Ectodermal cell (in vitro differentiated cells): ENCODE measurements at regions not wholly inside any gene's neighbourhood (a gene's known extent, or its start where the extent isn't known, plus 50 kb on each side); places are given as distances from the start of the nearest gene placed in this dataset.

Experiments
- H3K27ac ChIP-seq: 2 replicates; pipeline ENCODE4 v1.7.0; 2013; ENCODE audit warnings: mild to moderate bottlenecking, low read depth, low read length; ENCODE audit not compliant: insufficient read depth, poor library complexity, severe bottlenecking
- H3K27me3 ChIP-seq: 2 replicates; pipeline ENCODE4 v1.7.0; 2013; ENCODE audit warnings: mild to moderate bottlenecking, low read length; ENCODE audit not compliant: insufficient read depth, control insufficient read depth, poor library complexity, severe bottlenecking
- H3K36me3 ChIP-seq: one replicate; pipeline ENCODE4 v1.7.0; 2013; ENCODE audit warnings: low read length; ENCODE audit not compliant: control insufficient read depth, insufficient read depth
- H3K4me1 ChIP-seq: one replicate; pipeline ENCODE4 v1.7.0; 2013; ENCODE audit warnings: low read length; ENCODE audit not compliant: control insufficient read depth, insufficient read depth
- H3K4me3 ChIP-seq: 2 replicates; pipeline ENCODE4 v1.7.0; 2013; ENCODE audit warnings: low read depth, low read length, control low read depth; ENCODE audit not compliant: insufficient read depth
- H3K9me3 ChIP-seq: 2 replicates; pipeline ENCODE4 v1.7.0; 2013; ENCODE audit warnings: mild to moderate bottlenecking, low read length, moderate library complexity; ENCODE audit not compliant: control insufficient read depth
- WGBS, 2 experiments: methylation state at CpG; one replicate each; pipeline ENCODE4 v1.1.7; 2013; ENCODE audit warnings: missing lambda C conversion rate in 2 of 2; 5-methylcytosine and 5-hydroxymethylcytosine counted together

GRCh38 chr11:114758627-114759026 lies 80.3 kb downstream of the NXPE2 start:
- no peaks in the 10 kb centered on the region for H3K36me3 ChIP-seq
- no peaks in the 10 kb centered on the region for H3K27me3 ChIP-seq
- no peak overlapping the region for H3K4me3 ChIP-seq
- no peaks in the 10 kb centered on the region for H3K4me1 ChIP-seq
- no peaks in the 10 kb centered on the region for H3K9me3 ChIP-seq
- 100% methylated on average over 1 of the region's 2 CpGs for WGBS, 2 experiments
- no peak overlapping the region for H3K27ac ChIP-seq

GRCh38 chr11:114762408-114762807 lies 84.1 kb downstream of the NXPE2 start:
- 14 to 17% methylated on average over 4 of the region's 4 CpGs for WGBS, 2 experiments
- Histone ChIP-seq H3K27me3 (no peaks in the 10 kb centered on the region), H3K9me3 (no peaks in the 10 kb centered on the region), H3K36me3 (no peaks in the 10 kb centered on the region), H3K4me3 (no peak overlapping the region), H3K4me1 (no peaks in the 10 kb centered on the region), H3K27ac (no peak overlapping the region)

GRCh38 chr11:114764563-114764962 lies 86.2 kb downstream of the NXPE2 start:
- H3K9me3 ChIP-seq, result no peaks in the 10 kb centered on the region
- no peak overlapping the region for H3K27ac ChIP-seq
- H3K4me1 ChIP-seq, result no peaks in the 10 kb centered on the region
- H3K36me3 ChIP-seq, result no peaks in the 10 kb centered on the region
- H3K27me3 ChIP-seq, result no peaks in the 10 kb centered on the region
- WGBS, 2 experiments, result 84 to 92% methylated on average over 2 of the region's 2 CpGs
- no peak overlapping the region for H3K4me3 ChIP-seq

GRCh38 chr11:114771172-114771571 lies 92.8 kb downstream of the NXPE2 start:
- H3K9me3 ChIP-seq, result no peaks in the 10 kb centered on the region
- no peaks in the 10 kb centered on the region for H3K36me3 ChIP-seq
- H3K4me1 ChIP-seq, result peaks cover 11% of the 10 kb centered on the region
- WGBS, 2 experiments, result 90 to 95% methylated on average over 2 of the region's 2 CpGs
- no peak overlapping the region for H3K27ac ChIP-seq
- H3K4me3 ChIP-seq, result no peak overlapping the region
- peaks cover 18% of the 10 kb centered on the region for H3K27me3 ChIP-seq

GRCh38 chr11:114773541-114774338 lies 95.4 kb downstream of the NXPE2 start:
- Histone ChIP-seq H3K4me3 (no peak overlapping the region), H3K4me1 (peaks cover 11% of the 10 kb centered on the region), H3K36me3 (no peaks in the 10 kb centered on the region), H3K27ac (no peak overlapping the region), H3K27me3 (peaks cover 18% of the 10 kb centered on the region), H3K9me3 (no peaks in the 10 kb centered on the region)
- 60 to 63% methylated on average over 8 of the region's 8 CpGs for WGBS, 2 experiments

GRCh38 chr11:114774599-114775361 lies 96.5 kb downstream of the NXPE2 start:
- no peaks in the 10 kb centered on the region for H3K9me3 ChIP-seq
- H3K4me3 ChIP-seq, result no peak overlapping the region
- WGBS, 2 experiments, result 56 to 58% methylated on average over 19 of the region's 19 CpGs
- peaks cover 15% of the 10 kb centered on the region for H3K4me1 ChIP-seq
- H3K27me3 ChIP-seq, result peaks cover 18% of the 10 kb centered on the region
- no peaks in the 10 kb centered on the region for H3K36me3 ChIP-seq
- H3K27ac ChIP-seq, result no peak overlapping the region

- Histone ChIP-seq H3K27ac (no peak overlapping the region), H3K36me3 (no peaks in the 10 kb centered on the region), H3K4me1 (peaks cover 18% of the 10 kb centered on the region), H3K27me3 (peaks cover 18% of the 10 kb centered on the region), H3K9me3 (no peaks in the 10 kb centered on the region), H3K4me3 (no peak overlapping the region)
- 86 to 89% methylated on average over 19 of the region's 19 CpGs for WGBS, 2 experiments
Observed at GRCh38 chr11:114775875-114776621, 97.7 kb downstream of the NXPE2 start.

GRCh38 chr11:114776956-114777355 lies 98.6 kb downstream of the NXPE2 start:
- WGBS, 2 experiments, result 89 to 95% methylated on average over 1 to 3 of the region's 3 CpGs
- Histone ChIP-seq H3K9me3 (no peaks in the 10 kb centered on the region), H3K4me3 (no peak overlapping the region), H3K27me3 (peaks cover 15% of the 10 kb centered on the region), H3K4me1 (peaks cover 18% of the 10 kb centered on the region), H3K36me3 (no peaks in the 10 kb centered on the region), H3K27ac (no peak overlapping the region)

GRCh38 chr11:114779189-114779588 lies 100.9 kb downstream of the NXPE2 start:
- H3K27ac ChIP-seq, result no peak overlapping the region
- peaks cover 11% of the 10 kb centered on the region for H3K4me1 ChIP-seq
- H3K27me3 ChIP-seq, result peaks cover 11% of the 10 kb centered on the region
- H3K9me3 ChIP-seq, result no peaks in the 10 kb centered on the region
- H3K4me3 ChIP-seq, result no peak overlapping the region
- WGBS, 2 experiments, result 90 to 91% methylated on average over 10 of the region's 10 CpGs
- no peaks in the 10 kb centered on the region for H3K36me3 ChIP-seq
